ENCODE measurements at regions not wholly inside any gene's neighbourhood (a gene's known extent, or its start where the extent isn't known, plus 50 kb on each side); places are given as distances from the start of the nearest gene placed in this dataset.

GRCh38 chr16:85461814-85462713 lies 151.1 kb upstream of the GSE1 start:
- no peak for DNase-seq (ENCODE audit: low spot score)
- no peak for TF ChIP-seq CTCF (IDR thresholded peaks at IDR 0.05; ENCODE audit: extremely low read depth, insufficient read depth, missing control alignments)
- in situ Hi-C loops (cut with MboI; ENCODE audit: low pct_unique_long_range_greater_than_20kb, low sequenced_read_pairs, unreplicated experiment) = no loop called here

GRCh38 chr16:85462714-85463611 lies 150.2 kb upstream of the GSE1 start:
- in situ Hi-C loops (cut with MboI; ENCODE audit: low pct_unique_long_range_greater_than_20kb, low sequenced_read_pairs, unreplicated experiment) = no loop called here
- TF ChIP-seq CTCF (IDR thresholded peaks at IDR 0.05; ENCODE audit: extremely low read depth, insufficient read depth, missing control alignments) = no peak
- DNase-seq (ENCODE audit: low spot score) = no peak

- no peak for DNase-seq (ENCODE audit: low spot score)
- no peak for TF ChIP-seq CTCF (IDR thresholded peaks at IDR 0.05; ENCODE audit: extremely low read depth, insufficient read depth, missing control alignments)
- in situ Hi-C loops (cut with MboI; ENCODE audit: low pct_unique_long_range_greater_than_20kb, low sequenced_read_pairs, unreplicated experiment) = no loop called here
Observed at GRCh38 chr16:85463672-85464382, 149.3 kb upstream of the GSE1 start.

GRCh38 chr16:85464383-85465305 lies 148.5 kb upstream of the GSE1 start:
- no peak for TF ChIP-seq CTCF (IDR thresholded peaks at IDR 0.05; ENCODE audit: extremely low read depth, insufficient read depth, missing control alignments)
- no peak for DNase-seq (ENCODE audit: low spot score)
- in situ Hi-C loops (cut with MboI; ENCODE audit: low pct_unique_long_range_greater_than_20kb, low sequenced_read_pairs, unreplicated experiment) = no loop called here

DNA sequence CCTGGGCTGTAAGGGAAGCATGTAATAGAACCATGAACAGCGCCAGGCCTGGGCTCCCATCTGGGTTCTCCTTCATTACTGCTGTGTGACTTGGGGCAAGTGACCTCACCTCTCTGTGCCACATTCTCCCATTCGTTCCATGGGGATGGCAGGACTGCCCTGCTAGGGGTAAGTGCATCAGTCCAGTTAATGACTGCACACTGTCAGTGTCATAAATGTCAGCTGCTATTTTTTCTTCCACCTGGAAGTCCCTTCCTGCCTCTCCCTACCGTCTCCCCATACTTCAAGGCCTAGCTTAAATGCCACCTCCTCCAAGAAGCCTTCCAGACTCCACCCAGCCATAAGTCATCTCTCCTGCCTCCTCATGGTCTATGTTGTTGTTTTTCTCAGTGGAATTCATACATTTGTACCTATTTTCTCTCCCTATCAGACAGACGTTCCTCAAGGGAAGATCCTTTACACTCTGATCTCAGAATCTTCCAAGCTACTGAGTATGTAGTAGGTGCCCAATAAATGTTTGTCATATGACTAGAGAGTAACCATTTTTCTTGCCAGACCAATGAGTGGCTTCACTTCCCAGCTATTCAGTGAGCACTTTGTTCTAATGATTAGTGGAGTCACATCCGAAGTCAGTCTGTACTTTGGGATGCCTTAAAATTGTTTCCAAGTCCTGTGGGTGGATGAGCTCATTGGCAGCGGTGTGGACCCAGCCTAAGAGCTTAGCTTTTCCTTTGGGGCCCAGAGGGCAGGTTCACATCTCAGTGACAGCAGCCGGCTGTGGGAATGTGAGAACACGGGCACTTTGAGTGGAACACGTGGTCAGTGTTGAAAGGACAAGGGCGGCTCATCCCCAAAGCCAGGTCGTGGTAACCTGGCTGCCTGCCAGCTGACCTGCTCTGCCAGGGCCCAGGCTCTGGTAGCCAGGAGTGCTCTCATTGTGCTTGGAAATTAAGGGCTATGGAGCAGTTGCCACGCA lies 147.5 kb upstream of the GSE1 start:
- DNase-seq (ENCODE audit: low spot score) = no peak

More for the DNA sequence above, 147.5 kb upstream of the GSE1 start:
- in situ Hi-C loops (cut with MboI; ENCODE audit: low pct_unique_long_range_greater_than_20kb, low sequenced_read_pairs, unreplicated experiment) = no loop called here
- no peak for TF ChIP-seq CTCF (IDR thresholded peaks at IDR 0.05; ENCODE audit: extremely low read depth, insufficient read depth, missing control alignments)
